VCaP (cell line): ENCODE measurements at regions not wholly inside any gene's neighbourhood (a gene's known extent, or its start where the extent isn't known, plus 50 kb on each side); places are given as distances from the start of the nearest gene placed in this dataset.

Experiments used
- H3K27ac ChIP-seq: fragments of 450-650 bp; 2 replicates; pipeline ENCODE4 v1.5.1; 2017
- CTCF ChIP-seq: fragments of 450-650 bp; conservative IDR thresholded peaks from 2 replicates; pipeline ENCODE4 v1.5.1; 2017; ENCODE audit warnings: mild to moderate bottlenecking, moderate library complexity

- no peak overlapping the region for H3K27ac ChIP-seq
- no peak for TF ChIP-seq CTCF
These were observed 1144.8 kb downstream of the EPHA7 start for GRCh38 chr6:92274588-92274987.

GRCh38 chr6:92273694-92274093, 1145.7 kb downstream of the EPHA7 start:
- no peak for TF ChIP-seq CTCF
- no peak overlapping the region for H3K27ac ChIP-seq

- no peak for TF ChIP-seq CTCF
These were observed 1148.3 kb downstream of the EPHA7 start for GRCh38 chr6:92271091-92271490.

GRCh38 chr6:92270365-92270764, 1149.0 kb downstream of the EPHA7 start:
- no peak overlapping the region for H3K27ac ChIP-seq
- TF ChIP-seq CTCF = no peak

More at GRCh38 chr6:92271091-92271490, 1148.3 kb downstream of the EPHA7 start:
- no peak overlapping the region for H3K27ac ChIP-seq

GRCh38 chr6:92267335-92267734, 1152.0 kb downstream of the EPHA7 start:
- no peak overlapping the region for H3K27ac ChIP-seq
- TF ChIP-seq CTCF = no peak

- TF ChIP-seq CTCF = no peak
- H3K27ac ChIP-seq = no peak overlapping the region
These were observed 1155.5 kb downstream of the EPHA7 start for GRCh38 chr6:92263864-92264263.

GRCh38 chr6:92259171-92259570, 1160.2 kb downstream of the EPHA7 start:
- H3K27ac ChIP-seq = peak overlapping the region; percentile 77
- TF ChIP-seq CTCF = no peak

- TF ChIP-seq CTCF = no peak
- no peak overlapping the region for H3K27ac ChIP-seq
These were observed 1176.0 kb downstream of the EPHA7 start for GRCh38 chr6:92243315-92243714.
